ENCODE measurements at regions not wholly inside any gene's neighbourhood (a gene's known extent, or its start where the extent isn't known, plus 50 kb on each side); places are given as distances from the start of the nearest gene placed in this dataset.
"Not testable (repeated sequence)": the region's sequence is repeated elsewhere in the genome, so short reads cannot be mapped to it uniquely, and the experiment has no call there.

- Histone ChIP-seq H3K4me1 (peaks cover 8% of the 10 kb centered on the region; the same call in 2 of the 3 replicates), H3K9me3 (no peaks in the 10 kb centered on the region), H3K27ac (no peak overlapping the region), H3K4me3 (no peak overlapping the region), H3K4me2 (no peak overlapping the region)
- CTCF ChIA-PET, result no interaction called here
- WGBS (ENCODE audit: missing lambda C conversion rate), result 26% methylated on average over 3 of the region's 3 CpGs
- ATAC-seq (no peak), DNase-seq (ENCODE audit: low read depth in 1 of 2, low spot score in 1 of 2) (no peak), FAIRE-seq (no peak)
- POLR2A ChIA-PET, result no interaction called here
- no peak for TF ChIP-seq NFE2L2 (conservative IDR thresholded peaks at IDR 0.05; ENCODE audit: low read length)
- no peak for TF ChIP-seq BCL3 (IDR thresholded peaks at IDR 0.05)
- TF ChIP-seq MYC (IDR thresholded peaks at IDR 0.05; ENCODE audit: borderline replicate concordance, low read length), result no peak
- TF ChIP-seq NR3C1 (IDR thresholded peaks at IDR 0.05), result no peak
- no peak for TF ChIP-seq BHLHE40 (IDR thresholded peaks at IDR 0.05; ENCODE audit: low read depth, low read length)
- no peak for TF ChIP-seq ATOH8 (CRISPR knock-in tag; IDR thresholded peaks at IDR 0.05; ENCODE audit: low read depth)
- TF ChIP-seq ELK1 (IDR thresholded peaks at IDR 0.05; ENCODE audit: low read depth, low read length), result no peak
- TF ChIP-seq CEBPB (IDR thresholded peaks at IDR 0.05), result no peak
- TF ChIP-seq PHF8 (IDR thresholded peaks at IDR 0.05; ENCODE audit: borderline replicate concordance, low read depth), result no peak
- TF ChIP-seq POLR2AphosphoS2 (conservative IDR thresholded peaks at IDR 0.05; ENCODE audit: low read length), result no peak
- no peak for TF ChIP-seq EHF (CRISPR knock-in tag; IDR thresholded peaks at IDR 0.05)
Observed at GRCh38 chr1:67611846-67612245, 73.2 kb upstream of the GADD45A start.

- Histone ChIP-seq H3K4me2 (no peak overlapping the region), H3K4me3 (no peak overlapping the region), H3K9me3 (no peaks in the 10 kb centered on the region), H3K4me1 (peaks cover 8% of the 10 kb centered on the region; the same call in 2 of the 3 replicates), H3K27ac (no peak overlapping the region; a peak in 1 of 6 replicates)
- WGBS (ENCODE audit: missing lambda C conversion rate), result 80% methylated on average over 1 of the region's 4 CpGs
- ChIA-PET POLR2A (no interaction called here), CTCF (no interaction called here)
- ATAC-seq (no peak), FAIRE-seq (no peak), DNase-seq (ENCODE audit: low read depth in 1 of 2, low spot score in 1 of 2) (no peak)
- TF ChIP-seq ELK1 (IDR thresholded peaks at IDR 0.05; ENCODE audit: low read depth, low read length) (no peak), ZSCAN20 (CRISPR knock-in tag; IDR thresholded peaks at IDR 0.05) (no peak), ATOH8 (CRISPR knock-in tag; IDR thresholded peaks at IDR 0.05; ENCODE audit: low read depth) (no peak)
Observed at GRCh38 chr1:67612788-67613241, 72.2 kb upstream of the GADD45A start.

GRCh38 chr1:67613479-67613878 lies 71.5 kb upstream of the GADD45A start:
- POLR2A ChIA-PET; H3K27ac ChIP-seq; H3K4me3 ChIP-seq; H3K4me2 ChIP-seq; DNase-seq (ENCODE audit: low read depth in 1 of 2, low spot score in 1 of 2); H3K9me3 ChIP-seq; ATAC-seq; FAIRE-seq: not testable (repeated sequence)
- H3K4me1 ChIP-seq, result peaks cover 13% of the 10 kb centered on the region; the same call in 2 of the 3 replicates
- CTCF ChIA-PET, result interaction anchor here (1.4 kb wide), 1 partner anchor 52 kb away, joined by 4 read pairs; no protein-coding TSS in a partner anchor
- 87% methylated on average over 8 of the region's 8 CpGs for WGBS (ENCODE audit: missing lambda C conversion rate)

- peak; percentile 23 to 36 for DNase-seq (ENCODE audit: low read depth in 1 of 2, low spot score in 1 of 2)
- H3K27ac ChIP-seq, result peak overlapping the region in 1 of 2 experiments; percentile 60; a peak in 2 of 6 replicates
- ATAC-seq, result peak; percentile 47 to 57; a peak in 4 of 6 replicates
- H3K4me3 ChIP-seq, result no peak overlapping the region
- CTCF ChIA-PET, result interaction anchor here (1.4 kb wide), 1 partner anchor 53 kb away, joined by 4 read pairs; no protein-coding TSS in a partner anchor
- peaks cover 15% of the 10 kb centered on the region; the same call in 2 of the 3 replicates for H3K4me1 ChIP-seq
- TF ChIP-seq CEBPB (IDR thresholded peaks at IDR 0.05) (peak in 1 of 2 experiments; percentile 65; a peak in 1 of 4 replicates), FOSB (CRISPR knock-in tag; IDR thresholded peaks at IDR 0.05) (no peak), NFE2L2 (conservative IDR thresholded peaks at IDR 0.05; ENCODE audit: low read length) (no peak), FOSL2 (IDR thresholded peaks at IDR 0.05) (no peak), FOSL2 (CRISPR knock-in tag; IDR thresholded peaks at IDR 0.05) (peak; percentile 48), MAFK (IDR thresholded peaks at IDR 0.05; ENCODE audit: partially characterized antibody) (no peak)
- POLR2A ChIA-PET, result interaction anchor here (0.7 kb wide), 1 partner anchor 70 kb away, joined by 3 read pairs; the partner anchor contains the start of gene GADD45A
- no peaks in the 10 kb centered on the region for H3K9me3 ChIP-seq
- H3K4me2 ChIP-seq, result peak overlapping the region; percentile 37; the same call in 2 of the 3 replicates
- no peak for FAIRE-seq
- whole genome bisulfite sequencing (ENCODE audit: missing lambda C conversion rate), result 15% methylated on average over 3 of the region's 3 CpGs
Observed at GRCh38 chr1:67614511-67614934, 70.5 kb upstream of the GADD45A start.
